NB4 (cell line): ENCODE measurements at regions not wholly inside any gene's neighbourhood (a gene's known extent, or its start where the extent isn't known, plus 50 kb on each side); places are given as distances from the start of the nearest gene placed in this dataset.

Source experiments
- MAX ChIP-seq: IDR thresholded peaks from 2 replicates; pipeline ENCODE4 v1.6.1; 2011; ENCODE audit warnings: low read depth, low read length
- MYC ChIP-seq: IDR thresholded peaks from 2 replicates; pipeline ENCODE4 v1.6.1; 2011; ENCODE audit warnings: low read depth, low read length

- TF ChIP-seq MYC (no peak), MAX (no peak)
Observed at GRCh38 chr4:96260064-96260682, 420.3 kb downstream of the PDHA2 start.
